GM21526 (cell line): ENCODE measurements at regions not wholly inside any gene's neighbourhood (a gene's known extent, or its start where the extent isn't known, plus 50 kb on each side); places are given as distances from the start of the nearest gene placed in this dataset.
A peak's percentile ranks its signal among the peaks of the same experiment; 100 is the strongest.

Experiments
- ATAC-seq: cut with Tn5 transposase; IDR thresholded peaks from one replicate; pipeline ENCODE4 v1.9.1; 2021; ENCODE audit warnings: moderate library complexity; ENCODE audit not compliant: unreplicated experiment, low FRiP score

DNA sequence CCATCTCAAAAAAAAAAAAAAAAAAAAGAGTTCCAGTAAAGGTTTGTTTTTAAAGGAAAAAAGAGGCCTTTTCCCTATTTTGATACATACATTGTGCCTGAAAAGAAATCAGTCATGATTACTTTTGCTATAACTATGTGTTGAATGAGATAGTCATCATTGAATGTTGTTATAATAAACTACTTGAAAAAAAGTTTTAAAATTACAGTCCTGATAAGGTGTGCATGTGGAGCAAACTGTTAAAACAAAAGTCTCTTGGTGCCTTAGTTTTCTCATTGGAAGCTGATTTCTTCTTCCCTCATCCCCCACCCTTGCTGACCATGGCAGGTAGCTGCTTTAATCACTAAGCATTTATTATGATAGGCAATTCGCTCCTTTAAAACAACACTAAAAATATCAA is 172.3 kb upstream of the TBCA start:
- no peak for ATAC-seq

DNA sequence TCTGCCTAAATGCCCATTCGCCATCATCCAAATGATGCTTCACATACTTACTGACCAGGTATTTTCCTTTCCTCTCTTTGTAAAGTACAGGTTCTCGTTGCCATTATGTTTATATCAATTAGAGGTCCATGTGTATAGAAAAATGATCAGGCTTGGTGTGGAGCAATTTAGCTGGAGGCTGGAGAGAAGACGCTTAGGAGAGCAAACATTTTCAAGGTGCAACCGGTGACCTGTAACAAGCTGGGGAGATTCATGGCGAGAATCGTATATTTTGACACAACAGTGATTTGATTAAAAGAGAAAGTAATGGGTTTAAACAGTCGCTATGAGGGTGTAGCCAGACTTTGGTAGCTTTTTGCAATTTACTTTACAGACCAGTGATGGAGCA is 170.9 kb upstream of the TBCA start:
- ATAC-seq, result no peak

DNA sequence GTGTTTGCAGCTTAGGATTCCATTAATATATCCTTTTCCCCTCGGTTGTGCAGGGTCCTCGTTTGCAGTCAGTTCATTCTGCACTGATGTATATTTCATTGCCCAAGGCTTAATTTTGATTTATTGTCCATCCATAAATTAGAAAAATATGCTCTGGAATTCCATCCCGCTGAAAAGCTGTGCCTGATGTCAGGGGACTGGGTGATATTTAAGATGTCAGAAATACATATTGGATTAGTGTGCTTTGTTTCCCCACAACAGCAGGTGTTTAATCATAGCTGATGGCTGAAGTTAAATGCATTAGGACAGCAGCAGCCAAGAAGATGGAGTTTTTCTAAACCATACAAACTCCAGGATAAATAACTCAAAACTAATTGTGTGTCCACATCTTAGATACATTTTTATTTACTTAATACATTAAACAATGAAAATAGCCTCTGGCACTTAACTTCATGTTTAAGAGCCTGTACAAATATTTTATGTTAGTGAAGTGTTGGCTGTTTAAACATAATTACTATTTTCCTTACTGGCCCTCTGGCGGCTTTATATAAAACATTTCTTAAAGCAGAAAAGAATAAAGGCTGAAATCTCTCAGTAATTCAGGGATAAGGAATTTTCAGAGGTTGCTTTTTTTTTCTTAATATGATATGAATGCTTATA is 170.4 kb upstream of the TBCA start:
- no peak for ATAC-seq

DNA sequence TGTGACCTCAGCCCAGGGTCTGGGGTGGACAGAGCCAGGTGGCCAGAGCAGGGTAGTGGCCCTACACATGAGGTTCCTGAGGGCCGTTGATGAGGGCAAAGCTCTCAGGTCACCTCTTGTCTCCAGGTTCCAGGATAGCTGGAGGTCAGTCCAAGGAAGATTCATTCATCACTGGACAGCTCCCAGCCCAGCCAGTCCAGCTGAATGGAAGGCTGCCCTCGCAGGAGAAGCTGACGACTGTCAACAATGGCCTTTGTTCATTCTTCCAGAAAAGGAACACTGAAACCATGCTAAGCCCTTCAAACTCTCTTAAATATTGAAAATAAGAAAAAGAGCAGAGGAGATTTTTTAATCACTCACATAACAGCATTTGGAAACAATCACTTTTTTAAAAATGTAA is 169.7 kb upstream of the TBCA start:
- ATAC-seq, result no peak

DNA sequence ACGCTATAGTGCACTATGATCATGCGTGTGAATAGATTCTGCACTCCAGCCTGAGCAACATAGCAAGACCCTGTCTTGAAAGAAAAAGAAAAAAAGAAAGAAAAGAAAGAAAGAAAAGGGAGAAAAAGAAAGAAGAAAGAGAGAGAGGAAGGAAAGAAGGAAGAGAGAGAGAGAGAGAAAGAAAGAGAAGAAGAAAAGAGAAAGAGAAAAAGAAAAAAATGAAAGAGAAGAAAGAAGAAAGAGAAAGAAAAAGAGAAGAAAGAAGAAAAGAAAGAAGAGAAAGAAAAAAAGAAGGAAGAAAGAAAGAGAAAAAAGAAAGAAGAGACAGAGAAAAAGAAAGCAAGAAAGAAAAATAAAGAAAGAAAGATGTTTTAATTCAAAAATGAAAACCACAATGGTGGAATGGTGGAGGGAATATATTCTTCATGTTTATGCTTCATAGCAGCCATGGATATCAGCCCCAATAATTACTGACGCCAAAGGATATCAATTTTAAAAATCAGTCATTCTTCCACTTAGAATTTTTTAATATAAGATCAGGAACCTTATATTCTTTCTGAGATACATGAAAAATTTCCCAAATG is 168.7 kb upstream of the TBCA start:
- no peak for ATAC-seq

DNA sequence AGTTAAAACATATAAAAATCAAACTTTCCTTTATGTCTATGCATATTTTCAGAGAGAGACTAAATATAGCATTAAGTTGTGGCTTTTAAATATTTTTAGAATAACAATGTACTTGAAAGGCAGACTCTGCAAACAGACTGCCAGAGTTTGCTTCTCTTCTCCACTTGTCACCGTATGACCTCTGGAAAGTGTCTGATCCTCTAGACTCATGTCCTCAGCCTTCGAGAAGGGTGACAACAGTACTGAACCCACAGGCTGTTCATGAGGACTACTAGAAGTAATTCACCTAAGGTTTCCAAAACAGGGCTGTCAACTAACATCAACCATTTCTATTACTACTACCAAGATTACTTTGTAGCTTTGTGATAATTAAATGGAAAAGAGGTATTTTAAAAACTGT is 167.7 kb upstream of the TBCA start:
- no peak for ATAC-seq

DNA sequence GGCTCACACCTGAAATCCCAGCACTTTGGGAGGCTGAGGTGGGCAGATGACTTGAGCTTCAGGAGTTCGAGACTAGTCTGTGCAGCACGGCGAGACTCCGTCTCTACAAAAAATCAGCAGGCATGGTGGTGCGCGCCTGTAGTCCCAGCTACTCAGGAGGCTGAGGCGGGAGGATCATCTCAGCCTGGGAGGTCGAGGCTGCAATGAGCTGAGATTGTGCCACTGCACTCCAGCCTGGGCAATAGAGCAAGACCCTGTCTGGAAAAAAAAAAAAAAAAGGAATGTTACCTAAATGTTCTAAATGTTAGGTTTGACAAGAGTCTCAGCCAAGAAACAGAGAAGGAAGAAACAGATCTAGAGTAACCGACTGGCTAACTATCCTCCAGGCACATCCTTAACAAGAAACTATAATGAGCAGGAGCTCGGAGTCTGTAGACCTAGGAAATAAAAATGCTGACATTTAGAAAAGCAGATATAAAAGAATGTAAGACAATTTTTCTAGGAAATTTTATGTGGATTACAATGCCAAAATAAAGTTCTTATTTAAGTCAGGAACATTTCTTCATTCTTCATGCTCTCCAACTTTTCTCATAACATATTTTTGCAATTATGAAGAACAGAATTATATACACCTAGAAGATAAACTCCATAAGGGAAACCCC is 166.6 kb upstream of the TBCA start:
- ATAC-seq, result no peak

DNA sequence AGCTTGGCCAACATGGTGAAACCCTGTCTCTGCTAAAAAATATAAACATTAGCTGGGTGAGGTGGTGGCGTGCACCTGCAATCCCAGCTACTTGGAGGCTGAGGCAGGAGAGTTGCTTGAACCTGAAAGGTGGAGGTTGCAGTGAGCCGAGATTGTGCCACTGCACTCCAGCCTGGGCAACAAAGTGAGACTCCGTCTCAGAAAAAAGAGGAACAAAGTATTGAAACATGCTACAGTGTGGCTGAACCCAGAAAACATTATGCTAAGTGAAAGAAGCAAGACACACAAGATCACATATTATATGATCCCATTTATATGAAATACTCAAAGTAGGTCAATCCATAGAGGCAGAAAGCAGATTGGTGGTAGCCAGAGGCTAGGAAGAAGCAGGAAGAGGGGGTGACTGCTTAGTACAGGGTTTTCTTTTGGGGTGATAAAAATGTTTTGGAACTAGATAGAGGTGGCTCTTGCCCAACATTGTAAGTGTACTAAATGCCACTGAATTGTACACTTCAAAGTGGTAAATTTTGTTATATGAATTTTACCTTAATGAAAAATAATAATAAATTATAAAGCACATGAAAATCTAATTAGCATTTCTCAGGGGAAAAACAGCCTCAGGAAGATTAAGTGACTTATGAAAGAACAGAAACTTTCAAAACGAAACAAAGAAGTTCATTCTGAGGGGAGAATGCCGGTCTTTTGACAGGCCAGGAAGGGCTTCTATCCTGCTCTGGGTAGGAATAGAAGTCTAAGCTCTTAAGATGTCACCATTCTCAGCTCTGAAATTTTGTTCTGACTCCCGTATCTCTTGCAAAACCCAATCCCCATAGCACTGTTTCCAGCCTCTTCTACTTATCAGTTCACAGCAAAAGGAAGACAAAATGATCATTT is 161.1 kb upstream of the TBCA start:
- peak; percentile 86 for ATAC-seq

DNA sequence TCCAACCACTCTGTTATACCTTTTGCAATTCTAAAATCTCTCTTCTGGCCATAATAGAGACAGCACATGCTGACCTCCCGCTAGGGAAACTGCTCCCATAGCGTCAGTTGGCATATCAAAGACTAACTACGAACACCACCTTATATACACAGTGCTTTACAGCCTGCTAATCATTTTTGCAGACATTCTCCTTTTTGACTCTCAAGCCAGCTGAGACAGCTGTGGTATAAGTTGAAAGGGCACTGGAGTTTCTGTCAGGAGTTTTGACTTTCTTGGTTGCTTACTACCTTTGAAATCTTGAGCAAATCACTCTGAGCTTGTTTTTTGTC is 160.2 kb upstream of the TBCA start:
- no peak for ATAC-seq

DNA sequence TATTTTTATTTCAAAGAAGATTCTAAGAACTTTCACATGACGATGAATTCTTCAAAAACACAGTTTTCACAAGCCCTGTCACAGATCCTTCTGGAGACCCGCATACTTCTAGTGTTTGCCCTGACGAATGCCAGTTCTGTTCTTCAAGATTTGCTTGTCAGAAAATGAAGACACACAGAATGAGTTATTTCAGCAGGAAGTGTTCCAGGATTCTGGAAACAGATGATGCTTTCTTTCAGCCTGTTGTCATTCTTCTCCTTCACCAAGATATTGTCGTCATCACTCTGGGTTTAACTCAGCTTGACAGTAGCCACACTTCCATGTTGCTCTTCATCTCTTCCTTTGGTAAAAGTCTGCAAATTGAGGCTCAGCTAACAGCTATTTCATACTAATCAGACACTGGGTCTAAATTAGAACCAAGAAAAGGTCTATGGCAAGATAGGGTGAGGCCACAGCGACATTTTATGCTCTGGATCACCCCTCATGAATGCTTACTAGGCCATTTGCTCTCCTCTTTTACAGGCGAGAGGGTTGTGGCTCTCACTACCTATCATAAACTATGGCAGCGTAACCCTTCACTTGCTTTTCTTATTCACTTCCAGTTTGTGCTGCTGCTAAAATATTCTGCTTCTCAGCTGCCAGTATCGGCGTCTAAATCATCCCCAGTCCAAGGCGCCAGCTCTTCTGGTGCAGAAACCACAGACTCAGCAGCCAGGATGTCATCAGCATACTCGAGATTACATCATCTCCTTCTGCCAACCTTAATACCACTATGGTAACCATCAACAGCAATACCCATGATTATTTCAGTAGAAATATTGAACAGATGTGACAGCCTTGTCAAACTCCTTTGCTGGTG is 159.6 kb upstream of the TBCA start:
- ATAC-seq, result peak; percentile 50

DNA sequence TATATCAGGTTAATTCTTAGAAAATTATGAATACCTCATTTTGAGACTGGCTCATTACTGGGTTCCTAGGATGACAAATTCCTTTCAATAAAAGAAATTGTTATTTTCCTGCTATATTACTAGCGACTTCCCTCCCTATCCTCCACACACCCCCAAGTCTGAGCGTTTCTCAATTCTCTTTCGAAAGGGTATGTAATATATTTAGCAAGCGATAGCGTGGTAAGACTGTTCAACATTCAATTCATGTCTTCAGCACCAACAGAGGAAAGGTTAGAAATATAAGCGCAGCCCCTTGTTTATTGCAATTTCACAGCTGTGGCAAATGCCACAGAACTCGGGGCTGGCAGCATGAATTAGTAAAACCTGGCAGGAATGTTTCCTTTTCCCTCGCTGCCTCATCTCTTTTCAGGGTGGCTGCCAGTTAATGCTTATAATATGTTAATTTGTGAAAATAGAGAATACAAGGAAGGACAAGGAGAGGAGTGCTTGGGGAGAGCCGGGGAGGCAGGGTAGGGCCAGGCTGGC is 152.7 kb upstream of the TBCA start:
- no peak for ATAC-seq

DNA sequence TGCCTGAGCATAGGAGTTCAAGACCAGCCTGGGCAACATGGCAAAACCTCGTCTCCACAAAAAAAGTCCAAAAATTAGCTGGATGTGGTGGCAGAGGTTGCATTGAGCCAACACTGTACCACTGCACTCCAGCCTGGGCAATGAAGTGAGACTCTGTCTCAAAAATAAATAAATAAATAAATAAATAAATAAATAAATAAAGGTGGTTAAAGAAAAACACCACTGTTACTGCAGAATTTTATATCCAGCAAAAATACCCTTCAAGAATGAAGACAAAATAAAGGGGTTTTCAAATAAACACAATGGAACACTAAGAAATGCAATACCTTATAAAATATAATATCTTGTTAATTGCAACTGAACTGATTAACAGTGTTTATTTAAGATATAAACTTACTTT is 150.2 kb upstream of the TBCA start:
- no peak for ATAC-seq

DNA sequence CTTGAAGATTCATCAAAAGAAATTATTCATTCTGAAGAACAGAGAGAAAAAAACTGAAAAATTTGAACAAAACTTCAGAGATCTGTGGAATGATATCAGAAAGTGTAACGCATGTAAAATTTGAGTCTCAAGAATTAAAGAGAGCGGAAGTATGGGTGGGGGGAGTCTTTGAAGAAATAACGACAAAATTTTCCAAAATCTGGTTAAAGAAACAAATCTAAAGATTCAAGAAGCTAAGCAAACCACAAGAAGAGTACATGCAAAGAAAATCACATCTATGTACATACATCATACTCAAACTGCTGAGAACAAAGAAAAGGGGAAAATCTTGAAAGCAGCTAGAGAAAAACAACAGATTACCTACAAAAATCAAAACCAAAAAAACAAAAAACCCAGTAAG is 149.4 kb upstream of the TBCA start:
- ATAC-seq, result no peak

DNA sequence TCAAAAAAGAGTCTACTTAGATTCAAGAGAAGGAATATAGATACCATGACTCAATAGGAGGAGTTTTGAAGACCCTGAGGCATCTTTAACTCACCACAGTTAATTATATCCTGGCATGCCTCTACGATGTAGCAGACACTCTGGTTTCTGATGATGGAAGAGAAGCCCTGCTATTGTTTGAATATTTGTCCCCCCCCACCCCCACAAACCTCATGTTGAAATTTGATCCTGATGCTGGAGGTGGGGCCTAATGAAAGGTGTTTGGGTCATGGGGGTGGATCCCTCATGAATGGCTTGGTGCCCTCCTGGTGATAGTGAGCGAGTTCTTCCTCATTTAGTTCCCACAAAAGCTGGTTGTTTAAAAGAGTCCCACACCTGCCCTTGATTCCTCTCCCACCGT is 147.9 kb upstream of the TBCA start:
- no peak for ATAC-seq

DNA sequence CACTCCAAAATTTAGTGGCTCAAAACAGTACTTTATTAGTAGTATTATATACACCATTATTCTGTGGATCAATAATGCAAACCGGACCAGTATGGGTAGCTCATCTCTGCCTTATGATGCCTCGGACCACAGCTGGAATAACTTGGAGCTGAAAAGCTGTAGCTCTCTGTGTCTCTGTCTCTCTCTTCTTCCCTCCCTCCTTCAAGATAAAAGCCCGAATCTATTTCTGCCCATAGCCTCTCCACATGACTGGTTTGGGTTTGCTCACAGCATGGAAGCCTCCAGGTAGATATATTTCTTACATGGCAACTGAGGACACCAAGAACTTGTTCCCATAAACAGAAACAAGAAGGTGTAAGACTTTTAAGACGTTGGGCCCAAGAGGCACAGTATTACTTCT is 147.5 kb upstream of the TBCA start:
- ATAC-seq, result no peak

DNA sequence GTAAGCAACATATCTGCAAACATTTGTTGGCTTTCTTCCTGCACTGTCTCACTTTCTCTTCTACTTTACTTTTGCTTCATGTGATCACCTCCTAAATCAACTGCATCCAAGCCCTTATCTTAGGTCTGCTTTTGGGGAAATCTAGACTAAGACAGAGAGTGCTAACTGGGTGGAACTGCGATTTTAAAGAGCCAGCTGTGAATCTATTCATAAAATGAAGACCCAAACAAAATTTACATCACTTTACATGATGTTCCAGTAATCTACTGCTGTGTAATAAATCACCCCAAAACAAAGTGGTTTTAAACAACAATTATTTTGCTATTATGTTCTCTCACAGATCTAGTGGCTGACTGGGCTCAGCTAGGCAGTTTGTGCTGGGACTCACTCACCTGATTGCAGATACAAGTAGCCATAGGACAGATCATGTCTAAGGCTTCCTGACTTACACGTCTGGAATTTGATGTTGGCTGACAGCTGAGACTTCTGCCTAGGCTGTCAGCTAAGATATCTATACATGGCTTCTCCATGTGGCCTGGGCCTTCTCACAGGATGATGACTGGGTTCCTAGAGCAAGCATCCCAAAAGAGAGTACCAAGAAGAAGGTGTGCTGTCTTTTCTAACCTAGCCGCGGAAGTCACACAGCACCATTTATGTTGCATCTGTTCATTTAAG is 145.1 kb upstream of the TBCA start:
- ATAC-seq, result no peak

DNA sequence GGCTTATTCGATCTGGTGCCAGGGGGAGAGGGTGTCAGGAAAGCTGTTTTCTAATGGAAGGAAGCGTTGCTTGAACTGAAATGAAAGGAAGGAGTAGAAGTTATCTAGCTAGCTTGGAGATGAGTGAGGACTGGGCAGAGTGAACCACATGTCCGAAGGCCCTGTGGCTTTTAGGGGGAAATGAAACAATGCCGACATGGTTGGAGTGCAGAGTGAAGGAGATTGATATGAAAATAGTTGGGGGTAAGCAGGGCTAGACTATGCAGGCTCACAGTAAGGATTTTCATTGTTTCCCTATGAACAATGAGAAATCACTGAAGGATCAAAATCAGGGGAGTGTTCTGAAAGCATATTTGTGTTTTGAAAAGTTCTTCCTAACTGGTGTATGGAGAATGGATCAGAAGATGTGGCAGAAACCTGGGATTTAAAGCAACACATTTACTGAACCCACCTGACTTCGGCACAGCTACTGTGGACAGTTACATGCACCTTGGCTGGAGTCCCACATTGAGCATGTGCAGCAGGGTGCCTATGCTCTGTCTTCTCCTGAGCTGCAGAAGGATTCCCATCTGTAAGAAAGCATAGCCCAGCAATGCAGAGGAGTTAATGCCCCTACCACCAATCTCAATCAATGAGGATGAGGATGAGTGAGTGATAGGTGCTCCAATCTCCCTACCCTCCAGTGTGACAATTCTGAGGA is 144.4 kb upstream of the TBCA start:
- ATAC-seq, result no peak

DNA sequence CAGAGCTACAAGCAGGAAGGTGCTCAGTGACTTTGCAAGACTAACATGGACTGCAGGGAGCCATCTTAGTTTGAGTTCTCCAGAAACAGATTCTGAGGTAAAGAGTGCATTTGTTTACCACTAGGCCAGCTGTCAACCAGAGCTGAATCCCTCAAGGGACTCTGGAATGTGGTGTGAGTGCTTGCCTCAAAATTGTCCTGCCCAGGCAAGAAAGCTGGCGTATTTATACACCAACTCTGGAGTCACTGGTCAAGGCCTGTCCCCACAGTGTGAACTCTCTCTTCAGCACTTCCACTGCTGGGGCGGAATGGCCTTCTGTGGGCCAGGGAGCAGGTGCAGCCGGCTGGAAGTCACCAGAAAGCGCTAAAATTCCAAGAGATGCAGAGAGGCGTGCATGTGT is 139.2 kb upstream of the TBCA start:
- ATAC-seq, result no peak

DNA sequence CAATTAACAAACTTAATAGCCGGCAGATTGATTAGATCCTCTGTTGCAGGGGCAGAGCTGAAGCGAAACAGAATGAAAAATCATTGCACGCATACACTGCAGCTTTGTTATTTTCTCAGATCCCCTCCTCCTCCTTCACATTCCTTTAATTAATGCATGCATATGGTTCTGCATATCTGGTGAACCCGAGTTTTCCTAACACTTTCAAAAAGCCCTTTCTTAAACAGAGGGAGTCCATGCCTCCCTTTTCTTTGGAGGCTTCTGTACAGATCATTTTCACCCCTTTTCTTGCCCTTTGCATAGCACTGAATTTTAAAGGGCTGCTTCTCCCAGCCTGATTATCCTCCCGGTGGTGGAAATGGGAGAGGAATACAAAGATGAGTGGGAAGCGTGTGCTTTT is 136.6 kb upstream of the TBCA start:
- no peak for ATAC-seq
